Occipital lobe (tissue), 1 donor: ENCODE measurements at regions not wholly inside any gene's neighbourhood (a gene's known extent, or its start where the extent isn't known, plus 50 kb on each side); places are given as distances from the start of the nearest gene placed in this dataset.
"Not testable (repeated sequence)": the region's sequence is repeated elsewhere in the genome, so short reads cannot be mapped to it uniquely, and the experiment has no call there.

Experiments
- DNase-seq: peaks from one replicate; lab custom pipeline; 2025; lab: John Stamatoyannopoulos, UW

DNA sequence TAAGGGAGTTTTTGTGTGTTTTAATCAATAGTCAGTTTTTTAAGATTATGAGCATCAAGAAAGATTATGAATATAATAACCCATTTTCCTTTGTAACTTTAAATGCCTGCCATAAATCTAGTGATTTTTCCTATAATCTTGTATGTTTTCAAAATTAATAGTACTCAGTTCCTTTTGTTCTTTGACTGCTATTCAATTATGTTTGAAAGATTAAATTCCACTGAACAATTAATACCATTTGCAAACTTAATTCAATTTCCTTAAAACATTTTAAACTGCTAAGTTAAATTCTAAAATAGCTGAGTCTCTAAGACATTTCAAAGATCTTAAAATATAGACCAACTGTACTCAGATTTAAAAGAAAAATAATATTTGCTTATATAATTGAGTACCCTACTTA, 1173.9 kb upstream of the TMEFF2 start:
- no peak for DNase-seq

DNA sequence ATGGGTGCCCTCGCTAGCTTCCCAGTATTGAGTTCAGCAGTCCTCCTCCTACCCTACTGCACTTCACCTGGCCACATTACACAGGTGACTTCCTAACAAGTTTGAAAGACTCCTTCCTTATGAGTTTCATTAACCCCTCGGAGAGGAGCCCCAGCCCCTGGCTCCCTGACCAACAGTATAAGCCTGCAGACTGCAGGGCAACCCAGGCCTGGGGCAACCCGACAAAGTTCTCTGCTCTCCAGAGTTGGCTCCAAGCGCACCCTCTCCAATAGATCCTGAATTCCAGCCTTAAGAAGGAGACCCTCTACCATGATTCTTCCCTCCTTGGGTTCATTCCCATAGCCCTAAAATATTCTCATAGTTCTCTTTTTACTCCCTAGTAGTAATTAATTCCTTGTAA, 1162.8 kb upstream of the TMEFF2 start:
- DNase-seq, result no peak

DNA sequence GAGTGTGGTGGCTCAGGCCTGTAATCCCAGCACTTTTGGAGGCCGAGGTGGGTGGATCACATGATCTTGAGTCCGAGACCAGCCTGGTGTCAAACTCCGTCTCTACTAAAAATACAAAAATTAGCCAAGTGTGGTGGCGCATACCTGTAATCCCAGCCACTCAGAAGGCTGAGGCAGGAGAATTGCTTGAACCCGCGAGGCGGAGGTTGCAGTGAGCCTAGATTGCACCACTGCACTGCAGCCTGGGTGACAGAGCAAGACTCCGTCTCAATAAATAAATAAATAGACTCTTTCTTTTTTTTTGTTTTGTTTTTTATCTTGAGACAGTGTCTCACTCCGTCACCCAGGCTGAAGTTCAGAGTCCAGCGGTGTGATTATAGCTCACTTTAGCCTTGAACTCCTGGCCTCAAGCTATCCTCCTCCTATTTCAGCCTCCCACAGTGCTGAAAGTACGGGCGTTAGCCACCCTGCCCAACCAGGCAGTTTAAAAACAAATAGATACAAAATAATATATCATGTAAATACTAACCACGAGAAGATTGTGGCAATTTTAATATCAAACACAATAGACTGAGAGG, 1158.0 kb upstream of the TMEFF2 start:
- DNase-seq, result not testable (repeated sequence)

DNA sequence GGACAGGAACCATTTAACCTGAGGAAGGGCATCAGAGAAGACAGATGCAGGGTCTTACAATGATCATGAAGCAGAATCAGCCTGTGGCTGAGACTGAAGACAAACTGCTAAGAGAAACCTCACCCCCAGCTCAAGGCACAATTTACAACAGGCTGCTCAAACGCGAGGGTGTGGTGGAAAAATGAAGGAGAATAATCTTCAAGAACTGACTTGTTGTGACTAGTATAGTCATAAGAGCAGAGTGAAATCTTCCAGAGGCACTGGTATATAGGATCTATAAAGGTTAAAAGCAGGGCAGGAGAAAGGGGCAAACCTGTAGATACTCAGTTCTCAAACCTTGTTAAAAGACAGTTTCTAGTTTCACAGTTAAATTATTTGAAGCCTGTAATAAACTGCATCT, 1155.8 kb upstream of the TMEFF2 start:
- DNase-seq, result no peak

DNA sequence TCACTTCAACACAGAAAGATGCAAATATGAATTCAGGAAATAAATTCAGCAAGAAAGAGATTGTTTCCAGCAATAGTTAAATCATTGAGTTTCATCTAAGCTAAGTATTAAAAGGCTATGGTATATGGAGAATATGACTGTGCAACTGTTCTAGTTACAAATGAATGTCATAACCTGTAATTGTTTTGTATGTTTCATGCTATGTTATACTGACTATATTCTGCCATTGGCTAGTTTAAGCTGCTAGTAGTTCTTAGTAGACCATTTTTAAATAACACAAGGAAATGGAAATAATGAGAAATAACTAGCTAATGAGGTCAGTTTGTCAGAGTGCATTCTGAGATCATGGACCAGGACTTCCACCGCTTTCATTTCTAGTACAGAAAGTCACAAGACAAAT, 1154.9 kb upstream of the TMEFF2 start:
- no peak for DNase-seq

DNA sequence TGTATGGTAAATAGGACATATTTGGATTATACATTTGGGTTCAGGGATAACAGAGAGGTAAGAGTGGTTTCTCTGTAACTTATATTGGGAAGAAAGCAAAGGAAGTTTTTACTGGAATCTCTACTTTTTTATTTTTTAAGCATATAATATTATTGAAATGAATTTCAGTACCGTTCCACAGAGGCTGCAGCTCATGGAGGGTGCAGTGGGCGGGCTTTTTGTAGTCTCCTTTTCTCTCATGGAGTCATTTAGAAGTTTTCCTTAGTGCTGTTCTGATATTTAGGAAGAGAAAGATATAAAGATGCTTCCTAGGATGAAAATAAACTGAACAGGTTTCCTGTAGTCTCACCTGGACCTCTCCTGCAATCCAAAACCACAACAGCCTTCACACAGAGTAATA, 1153.3 kb upstream of the TMEFF2 start:
- DNase-seq, result no peak

DNA sequence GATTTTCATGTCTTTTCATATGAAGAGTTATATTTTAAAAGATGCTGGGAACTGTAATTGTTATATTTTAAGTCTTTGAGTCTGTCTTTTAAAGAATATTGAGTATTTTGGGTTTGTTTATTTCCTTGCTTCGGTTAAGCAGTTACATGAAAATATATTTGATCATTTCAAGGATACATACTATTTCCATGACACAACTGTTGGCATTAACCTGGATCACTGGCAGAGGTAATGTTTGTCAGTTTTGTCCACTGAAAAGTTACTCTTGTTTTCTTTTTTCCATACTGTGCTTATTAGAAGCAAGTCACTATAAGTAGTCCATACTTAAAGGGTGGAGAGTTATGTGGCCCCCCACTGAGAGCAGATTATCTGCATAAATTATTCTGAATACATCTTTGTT, 1142.0 kb upstream of the TMEFF2 start:
- no peak for DNase-seq

DNA sequence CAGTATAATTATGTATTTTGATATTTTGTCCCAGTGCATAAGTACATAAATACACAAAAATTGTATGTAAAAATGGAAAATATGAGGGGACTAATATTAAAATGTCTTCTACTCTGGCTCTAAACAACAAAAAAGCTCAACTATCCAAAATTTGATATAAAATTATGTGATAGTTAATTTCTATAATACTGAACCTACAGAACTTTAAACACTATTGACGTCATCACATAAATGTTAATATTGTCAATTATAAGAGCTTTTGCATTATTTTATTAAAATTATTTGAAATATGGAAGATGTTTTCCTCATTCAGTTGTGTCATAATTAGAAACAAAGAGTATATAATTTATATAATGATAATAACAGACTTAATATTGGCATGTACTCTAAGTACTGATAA, 1139.7 kb upstream of the TMEFF2 start:
- no peak for DNase-seq

DNA sequence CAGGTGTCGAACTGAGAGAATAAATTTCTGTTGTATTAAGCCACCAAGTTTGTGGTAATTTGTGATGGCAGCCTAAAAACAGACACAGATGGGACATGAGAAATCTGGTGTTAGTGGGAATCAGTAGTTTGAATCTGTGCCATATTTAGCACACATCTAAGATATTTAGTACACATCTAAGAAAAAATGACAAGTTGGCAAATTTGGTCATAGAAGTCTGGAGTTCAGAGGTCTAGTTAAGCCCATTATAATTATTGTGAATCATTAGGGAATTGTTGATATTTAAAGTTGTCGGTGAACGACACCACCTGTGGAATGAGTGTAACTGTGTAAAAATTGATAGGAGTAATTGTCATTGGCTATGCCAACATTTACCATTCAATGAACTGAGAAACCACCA, 1138.8 kb upstream of the TMEFF2 start:
- DNase-seq, result no peak

DNA sequence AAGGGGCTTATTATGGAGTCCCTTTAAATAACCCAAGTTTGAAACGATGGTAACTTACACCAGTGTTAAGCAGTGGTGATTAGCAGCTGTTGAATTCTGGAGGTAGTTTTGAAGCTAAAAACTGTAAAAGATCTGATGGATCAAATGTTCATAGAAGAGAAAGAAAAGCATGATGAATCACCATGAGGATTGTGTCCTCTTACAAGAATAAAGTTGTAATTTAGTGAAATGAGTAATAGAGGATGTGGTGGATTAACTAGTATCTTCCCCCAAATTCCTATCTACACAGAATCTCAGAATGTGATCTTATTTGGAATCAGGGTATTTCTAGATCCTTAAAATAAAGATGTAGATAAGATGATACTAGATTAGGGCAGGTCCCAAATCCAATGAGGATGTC, 1138.2 kb upstream of the TMEFF2 start:
- DNase-seq, result no peak

DNA sequence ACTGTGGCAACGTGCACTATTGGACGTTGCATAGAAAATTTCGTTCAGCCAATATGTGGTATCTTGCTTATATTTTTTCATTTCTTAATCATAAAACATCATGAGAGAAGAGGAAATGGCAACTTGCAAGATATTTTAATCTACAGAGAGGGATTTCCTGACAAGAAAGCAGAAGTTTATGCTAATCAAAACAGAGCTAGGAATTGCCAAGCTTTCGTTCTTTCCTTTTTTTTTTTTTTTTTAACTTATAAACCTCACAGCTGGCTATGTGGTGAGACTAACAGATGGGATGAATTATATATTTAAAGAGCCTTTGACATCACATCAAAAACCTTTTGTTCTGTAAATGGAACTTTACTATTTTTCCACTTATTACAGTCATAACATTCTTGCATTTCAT, 1136.9 kb upstream of the TMEFF2 start:
- DNase-seq, result no peak

DNA sequence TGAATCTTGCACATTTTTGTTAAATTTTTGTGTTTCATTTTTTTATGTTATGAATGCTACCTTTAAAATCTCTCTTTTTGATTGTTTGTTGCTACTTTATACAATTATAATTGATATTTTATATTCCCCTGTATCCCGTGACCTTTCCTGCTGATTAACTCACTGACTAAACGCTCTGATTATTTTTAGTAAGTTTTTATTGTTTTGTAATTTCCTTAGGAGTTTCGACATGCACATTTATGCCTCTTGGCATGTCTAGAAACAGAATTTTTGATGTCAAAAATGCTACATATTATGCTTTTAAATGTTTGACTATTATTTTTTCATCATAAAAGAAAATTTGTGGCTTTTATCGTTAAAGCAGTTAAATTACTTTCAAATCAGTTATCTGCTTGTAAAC, 1131.6 kb upstream of the TMEFF2 start:
- DNase-seq, result no peak

DNA sequence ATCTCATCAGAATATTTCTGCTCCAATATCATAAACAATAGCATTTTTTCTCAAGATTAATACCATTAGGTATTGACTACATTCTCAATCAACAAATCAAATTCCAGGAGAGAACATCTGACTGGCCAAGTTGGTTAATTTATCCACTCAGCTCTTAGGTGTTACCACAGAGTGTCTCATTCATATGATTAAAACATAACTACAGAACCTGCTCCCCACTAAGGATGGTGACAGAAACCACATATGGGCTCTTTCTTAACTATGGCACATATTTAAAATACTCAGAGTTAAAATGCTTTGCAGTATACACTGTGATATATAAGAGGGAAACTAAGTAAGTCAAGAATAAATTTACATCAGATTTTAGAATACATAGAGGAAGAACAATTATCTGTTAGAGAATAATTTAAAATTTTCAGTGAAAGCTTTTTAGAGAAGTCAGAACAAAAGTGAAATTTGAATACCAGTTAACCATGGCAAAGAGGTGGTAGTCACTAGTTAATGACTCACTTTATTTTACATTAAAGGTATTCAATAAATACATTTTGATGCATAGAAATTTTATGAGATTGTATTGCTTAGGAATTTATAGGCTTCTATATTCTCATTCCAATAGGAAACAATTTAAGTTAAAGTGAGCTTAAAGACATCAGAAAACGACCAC, 1120.8 kb upstream of the TMEFF2 start:
- DNase-seq, result no peak

DNA sequence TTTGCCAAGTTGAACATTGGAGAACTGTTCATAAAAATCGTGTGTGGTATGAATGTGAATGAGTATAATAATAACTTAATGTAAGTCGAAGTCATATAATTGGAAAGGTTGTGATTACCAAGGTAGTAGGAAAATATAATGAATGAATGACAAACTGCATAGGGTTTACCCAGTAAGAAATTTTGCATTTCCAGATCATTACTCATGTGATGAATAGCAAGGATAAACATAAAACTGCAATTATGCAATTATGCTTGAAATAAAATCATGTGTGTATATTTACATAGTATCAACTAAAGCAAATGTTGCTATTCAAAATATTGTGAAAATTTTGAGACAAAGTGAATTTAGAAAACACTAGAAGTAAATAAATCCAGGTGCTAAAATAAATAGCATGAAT, 1108.7 kb upstream of the TMEFF2 start:
- no peak for DNase-seq

DNA sequence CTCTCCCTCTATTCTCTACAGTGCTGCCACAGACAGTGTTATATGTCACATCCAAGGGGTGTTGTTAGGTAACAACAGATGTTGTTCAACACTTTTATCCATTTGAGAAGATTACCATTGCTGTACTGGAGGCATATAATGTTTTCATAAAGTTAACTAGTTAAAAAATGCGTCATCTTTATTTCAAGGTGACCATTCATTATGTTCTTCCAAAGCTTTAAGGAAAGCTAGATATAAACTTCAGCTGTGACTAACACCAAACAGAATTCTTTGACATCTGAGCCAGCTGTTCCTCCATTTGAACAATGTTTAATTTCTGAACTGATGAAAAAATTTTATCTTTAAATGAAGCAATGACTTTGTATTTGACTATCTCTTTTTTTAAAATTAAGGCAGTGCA, 1099.6 kb upstream of the TMEFF2 start:
- DNase-seq, result no peak

DNA sequence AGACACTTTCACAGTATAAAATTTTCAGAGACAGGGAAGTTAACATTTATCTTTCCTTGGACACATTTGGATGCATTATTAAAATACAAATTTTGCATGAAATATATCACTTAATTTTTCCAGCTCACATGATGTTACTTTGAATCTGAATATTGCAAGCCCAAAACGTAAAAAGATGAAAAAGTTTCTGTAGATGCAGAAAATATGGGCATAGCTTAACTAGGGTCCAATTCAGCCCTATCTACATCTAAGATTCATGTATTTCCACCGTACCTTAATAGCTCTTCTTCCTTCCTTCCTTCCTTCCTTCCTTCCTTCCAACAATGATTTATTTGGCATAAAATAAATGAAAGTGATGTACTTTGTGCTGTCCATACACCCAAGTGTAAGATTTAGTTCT, 1084.6 kb upstream of the TMEFF2 start:
- no peak for DNase-seq

DNA sequence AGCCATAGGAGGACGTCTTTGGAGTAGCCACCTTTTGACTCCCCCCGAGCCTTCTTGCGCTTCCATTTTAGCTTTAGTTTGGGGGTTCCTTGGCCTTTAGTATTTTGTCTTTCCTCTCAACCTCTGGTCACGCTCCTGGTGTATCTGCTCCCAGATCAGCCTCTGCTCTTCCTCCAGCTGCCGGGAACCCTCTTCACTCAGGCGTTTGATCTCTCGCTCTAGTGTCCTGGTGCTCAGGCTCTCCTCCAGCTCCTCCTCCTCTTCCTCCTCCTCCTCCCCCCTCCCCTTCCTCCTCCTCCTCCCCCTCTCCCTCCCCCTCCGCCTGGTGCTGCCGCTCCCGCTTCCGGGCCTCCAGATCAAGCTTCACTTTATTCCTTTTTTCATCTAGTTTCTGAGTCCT, 1082.3 kb upstream of the TMEFF2 start:
- DNase-seq, result no peak

DNA sequence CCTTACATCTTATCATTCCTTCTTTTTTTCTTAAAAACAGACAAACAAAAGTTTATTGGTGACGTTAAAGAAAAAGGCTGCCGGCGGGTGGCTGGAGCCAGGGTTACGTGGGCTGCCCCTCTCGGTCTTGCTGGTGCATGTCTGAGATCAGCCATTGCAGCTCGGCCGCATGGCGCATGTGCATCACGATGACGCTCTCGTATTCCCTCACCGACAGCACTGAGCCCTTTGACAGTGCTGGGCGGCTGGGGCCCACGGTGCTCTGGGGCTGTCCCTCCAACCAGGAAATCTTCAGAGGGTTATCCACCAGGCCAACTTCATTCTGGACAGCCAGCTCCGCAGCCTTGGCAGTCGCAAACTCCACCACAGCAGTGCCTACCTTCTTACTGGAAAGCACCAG, 1081.8 kb upstream of the TMEFF2 start:
- no peak for DNase-seq

DNA sequence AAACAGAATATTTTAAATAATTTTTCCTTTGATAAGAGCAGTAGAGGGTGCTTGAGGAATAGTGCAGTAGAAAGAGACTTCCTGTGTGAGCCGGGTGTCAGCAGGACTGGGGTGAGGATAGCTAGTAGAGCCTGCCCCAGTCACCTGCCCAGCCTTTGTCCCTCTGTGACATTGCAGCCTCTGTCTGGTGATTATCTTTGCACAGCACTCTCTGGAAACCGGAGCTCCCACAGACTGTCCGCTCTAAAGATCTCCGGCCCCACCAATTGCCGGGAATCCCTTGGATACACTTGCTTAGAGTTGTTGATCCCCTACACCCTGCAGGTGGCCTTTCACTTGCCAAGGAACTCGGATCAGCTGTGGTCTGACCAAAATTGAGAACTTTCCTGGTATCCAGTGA, 1081.3 kb upstream of the TMEFF2 start:
- no peak for DNase-seq

DNA sequence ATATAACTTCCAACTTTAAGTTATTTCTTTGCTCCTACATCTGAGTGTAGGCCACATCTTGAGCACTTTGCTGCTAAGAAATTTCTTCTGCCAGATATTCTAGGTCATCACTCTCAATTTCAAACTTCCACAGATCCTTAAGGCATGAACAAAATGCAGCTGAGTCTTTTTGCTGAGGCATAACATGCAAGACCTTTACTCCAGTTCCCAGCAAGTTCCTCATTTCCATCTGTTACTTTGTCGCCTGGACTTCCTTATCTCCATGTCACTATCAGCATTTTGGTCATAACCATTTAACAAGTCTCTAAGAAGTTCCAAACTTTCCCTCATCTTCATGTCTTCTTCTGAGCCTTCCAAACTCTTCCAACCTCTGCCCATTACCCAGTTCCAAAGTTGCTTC, 1077.3 kb upstream of the TMEFF2 start:
- no peak for DNase-seq

DNA sequence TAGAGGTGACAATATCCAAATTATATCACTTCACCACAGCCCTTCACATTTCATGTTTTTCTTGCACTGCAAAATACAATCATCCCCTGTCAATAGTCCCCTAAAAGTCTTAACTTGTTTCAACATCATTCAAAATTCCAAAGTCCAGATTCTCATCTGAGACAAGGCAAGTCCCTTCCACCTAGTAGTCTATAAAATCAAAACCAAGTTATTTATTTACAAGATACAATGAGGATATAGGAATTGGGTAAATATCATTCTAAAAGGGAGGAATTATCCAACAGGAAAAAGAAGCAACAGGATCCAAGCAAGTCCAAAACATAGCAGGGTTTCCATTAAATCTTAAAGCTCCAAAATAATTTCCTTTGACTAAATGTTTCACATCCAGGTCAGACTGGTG, 1076.1 kb upstream of the TMEFF2 start:
- DNase-seq, result no peak

DNA sequence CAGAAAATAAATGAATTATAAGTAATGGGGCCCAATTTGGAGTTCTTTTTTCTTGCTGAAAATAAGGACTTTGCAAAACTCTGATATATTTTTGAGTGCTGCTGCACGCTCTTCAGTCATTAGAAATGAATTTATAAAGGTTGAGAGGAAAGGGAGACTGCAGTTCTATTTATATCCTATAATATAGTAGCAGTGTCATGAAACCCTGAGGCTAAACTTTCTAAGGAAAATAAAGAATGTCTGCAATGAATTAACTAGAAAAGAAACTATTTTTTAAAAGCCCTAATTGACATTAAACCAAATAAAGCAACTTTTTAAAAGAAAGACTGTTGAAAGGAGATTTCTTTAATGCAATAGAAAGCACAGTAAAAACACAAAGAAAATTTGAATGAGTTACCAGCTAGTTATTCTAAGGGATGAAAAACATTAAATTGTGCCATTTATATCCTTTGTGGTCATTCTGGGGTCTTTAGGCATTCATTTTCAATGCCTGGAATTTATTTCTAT, 1072.8 kb upstream of the TMEFF2 start:
- no peak for DNase-seq

DNA sequence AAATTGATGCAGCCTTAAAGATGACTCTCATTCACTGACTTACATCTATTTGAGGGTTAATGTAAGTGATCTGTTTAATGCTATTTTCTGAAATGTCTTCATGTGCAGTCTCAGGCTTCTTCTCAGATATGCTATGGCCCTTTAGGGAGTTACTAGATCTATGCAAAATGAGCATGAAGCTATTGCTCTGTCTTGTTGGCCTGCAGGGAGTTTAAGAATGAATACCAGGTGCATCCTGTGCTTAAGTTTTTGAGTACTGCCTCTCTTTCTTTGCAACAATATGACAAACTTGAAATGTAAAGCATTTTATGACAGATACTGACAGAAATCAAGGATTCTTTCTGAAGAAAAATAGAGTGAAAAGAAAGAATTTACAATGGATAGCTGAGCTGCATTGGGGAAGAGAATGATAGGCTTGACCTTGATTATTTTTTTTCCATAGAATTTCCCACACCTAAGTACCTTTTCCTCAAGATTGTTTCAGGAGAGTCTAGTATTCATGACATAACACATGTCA, 1058.3 kb upstream of the TMEFF2 start:
- DNase-seq, result no peak

DNA sequence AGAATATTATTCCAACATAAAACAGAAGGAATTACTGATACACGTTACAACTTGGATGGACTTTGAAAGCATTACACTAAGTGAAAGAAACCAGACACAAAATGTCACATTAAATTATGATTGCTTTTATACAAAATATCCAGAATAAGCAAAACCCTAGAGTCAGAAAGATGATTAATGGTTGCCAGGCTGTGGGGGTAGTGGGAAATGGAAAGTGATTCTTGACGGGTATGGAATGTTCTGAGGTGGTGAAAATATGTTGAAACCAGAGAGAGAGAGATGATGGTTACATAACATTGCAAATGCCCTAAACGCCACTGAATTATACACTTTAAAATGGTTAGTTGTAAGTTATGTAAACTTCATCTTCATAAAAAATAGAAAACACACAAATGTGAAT, 1057.2 kb upstream of the TMEFF2 start:
- no peak for DNase-seq
